ENCODE measurements at regions not wholly inside any gene's neighbourhood (a gene's known extent, or its start where the extent isn't known, plus 50 kb on each side); places are given as distances from the start of the nearest gene placed in this dataset.

- no peak for TF ChIP-seq JUN (IDR thresholded peaks at IDR 0.05; ENCODE audit: low read depth, low read length)
- TF ChIP-seq CTBP2 (IDR thresholded peaks at IDR 0.05; ENCODE audit: borderline replicate concordance, insufficient read depth, insufficient read length, low read length): no peak
- no peak for TF ChIP-seq MAX (IDR thresholded peaks at IDR 0.05)
- TF ChIP-seq CHD2 (IDR thresholded peaks at IDR 0.05; ENCODE audit: low read length): no peak
- no peak for TF ChIP-seq TAF7 (optimal IDR thresholded peaks at IDR 0.05; ENCODE audit: borderline replicate concordance, low read depth, low read length)
Measured at GRCh38 chr4:35684755-35685154, 559.6 kb downstream of the ARAP2 start (continued).
